IPS-NIHi11 (cell line): ENCODE measurements at regions not wholly inside any gene's neighbourhood (a gene's known extent, or its start where the extent isn't known, plus 50 kb on each side); places are given as distances from the start of the nearest gene placed in this dataset.

Source experiments
- DNase-seq: peaks from one replicate; pipeline ENCODE4 v3.0.0; 2012; ENCODE audit warnings: mixed read lengths, low spot score

DNA sequence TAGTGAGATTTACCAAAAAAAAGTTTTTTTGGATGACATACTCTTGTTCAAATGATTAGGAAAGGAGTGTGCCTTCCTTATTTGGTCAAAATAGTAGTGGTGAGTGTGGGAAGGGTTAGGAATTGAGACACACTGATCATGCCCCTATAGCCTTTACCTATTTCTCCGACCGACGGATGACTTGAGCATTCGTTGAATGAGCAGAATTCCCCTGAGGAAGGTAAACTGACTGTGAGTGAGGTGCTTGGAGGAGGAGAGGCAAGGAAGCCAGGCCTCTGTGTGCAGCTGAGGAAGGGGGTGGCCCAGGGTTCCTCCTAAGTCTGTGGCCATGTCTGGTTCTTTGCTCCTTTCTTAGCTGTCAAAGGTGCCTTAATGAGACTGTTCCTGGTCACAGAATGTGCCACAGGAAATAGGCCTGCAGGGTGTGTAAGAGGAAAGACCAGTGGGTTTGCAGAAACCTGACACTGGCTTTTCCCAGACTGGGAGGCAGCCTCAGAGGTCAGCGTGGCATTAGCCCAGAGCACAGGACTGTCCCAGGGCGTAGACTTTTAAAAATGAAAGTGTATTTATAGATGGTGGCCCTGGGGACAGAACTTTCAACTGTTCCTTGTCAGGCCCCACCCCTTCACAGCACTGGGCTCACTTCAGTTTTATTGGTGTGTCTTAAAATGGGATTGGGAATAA is 307.7 kb upstream of the C2CD4B start:
- peak; percentile 58 for DNase-seq

GRCh38 chr15:62474021-62474770 is 309.1 kb upstream of the C2CD4B start:
- no peak for DNase-seq

DNA sequence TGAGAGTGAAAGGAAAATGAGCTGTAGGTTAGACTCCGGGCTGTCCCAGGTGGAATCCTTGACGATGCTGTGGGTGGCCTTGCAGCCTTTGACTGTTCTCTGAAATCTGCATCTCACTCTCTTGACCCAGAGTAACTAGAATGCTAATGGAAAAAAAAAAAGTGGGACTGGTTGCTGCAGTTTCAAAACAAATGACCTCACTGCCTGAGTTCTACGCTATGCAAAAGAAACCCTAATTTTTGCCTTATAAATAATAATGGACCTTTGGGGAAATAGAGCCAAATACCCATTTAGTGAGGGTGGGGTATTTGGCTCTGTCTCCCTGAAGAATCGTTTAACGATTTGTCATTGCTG is 309.7 kb upstream of the C2CD4B start:
- DNase-seq, result peak; percentile 32

- DNase-seq, result no peak
Measured at GRCh38 chr15:62475591-62475990, 310.5 kb upstream of the C2CD4B start.

- no peak for DNase-seq
Measured at GRCh38 chr15:62476163-62476562, 311.1 kb upstream of the C2CD4B start.

DNA sequence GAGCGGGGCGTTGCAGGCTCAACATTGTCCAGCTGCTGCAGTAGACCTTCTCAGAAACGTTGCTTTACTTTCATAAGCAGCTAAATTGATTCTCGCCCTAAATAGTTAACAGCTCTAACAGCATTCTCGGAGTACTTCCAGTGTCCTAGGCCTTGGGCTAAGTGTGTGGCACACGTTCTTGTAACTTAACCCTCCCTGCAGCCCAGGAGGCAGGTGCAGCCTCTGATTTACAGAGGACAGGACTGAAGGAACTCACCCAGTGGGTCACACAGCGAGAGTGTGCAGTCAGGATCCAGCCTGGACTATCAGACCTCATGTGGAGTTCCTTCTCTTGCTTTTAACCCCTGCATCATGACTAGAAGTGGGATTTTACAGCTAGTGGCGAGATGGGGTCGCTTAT is 312.8 kb upstream of the C2CD4B start:
- DNase-seq, result no peak

GRCh38 chr15:62482785-62483429 is 317.8 kb upstream of the C2CD4B start:
- peak; percentile 75 for DNase-seq

DNA sequence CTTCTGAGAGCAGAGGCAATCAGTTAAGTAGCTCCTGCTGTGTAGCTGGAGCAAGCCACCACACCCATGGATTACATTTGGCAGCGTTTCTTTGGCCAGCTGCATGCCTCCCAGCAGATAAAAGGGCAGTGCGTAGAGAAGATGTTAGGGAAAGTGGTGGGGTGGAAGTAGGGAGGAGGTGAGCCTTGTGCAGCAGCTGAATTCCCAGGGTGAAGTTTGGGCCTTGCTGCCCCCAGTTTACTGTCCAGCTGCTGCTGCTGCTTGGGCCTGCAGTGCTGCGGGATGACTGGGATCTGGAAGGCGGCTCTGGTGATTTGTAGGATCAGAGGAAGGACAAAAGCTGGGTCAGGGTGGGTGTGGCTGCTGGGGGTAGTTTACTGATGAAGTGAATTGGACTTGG is 318.7 kb upstream of the C2CD4B start:
- DNase-seq, result no peak

DNA sequence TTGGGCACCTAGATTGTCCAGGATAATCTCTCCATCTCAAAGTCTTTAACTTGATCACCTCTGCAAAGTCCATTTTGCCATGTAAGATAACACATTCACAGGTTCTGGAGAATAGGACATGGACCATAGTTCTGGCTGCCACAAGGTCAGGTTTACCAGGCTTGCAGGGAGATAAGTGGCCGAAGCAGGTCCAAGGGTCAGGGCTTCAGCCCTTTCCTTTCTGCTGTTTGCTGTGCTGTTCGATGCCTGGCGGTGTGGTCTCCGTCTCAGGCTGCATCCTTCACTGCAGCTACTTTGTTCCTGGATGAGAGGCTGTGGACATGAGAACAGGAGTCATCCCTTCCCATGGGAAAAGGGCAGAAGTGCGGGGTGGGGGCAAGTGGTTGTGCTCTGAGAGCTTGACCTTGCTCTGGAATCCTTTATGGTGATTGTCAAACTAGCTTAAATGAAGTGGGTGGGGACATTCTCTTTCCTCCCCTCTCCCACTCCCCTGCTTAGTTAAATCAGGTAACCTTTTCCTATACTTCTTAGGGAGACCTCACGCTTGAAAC is 320.2 kb upstream of the C2CD4B start:
- DNase-seq, result no peak

DNA sequence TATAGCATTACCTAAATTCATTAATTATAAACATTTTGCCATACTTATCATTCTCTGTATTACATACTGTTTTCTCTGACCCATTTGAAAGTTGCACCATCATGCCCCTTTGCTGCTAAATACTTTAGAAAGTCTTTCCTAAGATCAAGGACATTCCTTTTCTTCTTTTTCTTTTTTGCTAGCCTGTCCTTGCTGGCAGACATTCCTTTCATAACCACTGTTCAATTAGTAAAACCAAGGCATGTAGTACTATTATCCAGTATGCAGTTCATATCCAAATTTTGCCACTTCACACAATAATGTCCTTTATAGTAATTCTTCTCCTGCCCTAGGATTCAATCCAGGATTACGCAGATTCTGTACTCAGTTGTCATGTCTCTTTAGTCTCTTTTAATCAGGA is 321.0 kb upstream of the C2CD4B start:
- no peak for DNase-seq

DNA sequence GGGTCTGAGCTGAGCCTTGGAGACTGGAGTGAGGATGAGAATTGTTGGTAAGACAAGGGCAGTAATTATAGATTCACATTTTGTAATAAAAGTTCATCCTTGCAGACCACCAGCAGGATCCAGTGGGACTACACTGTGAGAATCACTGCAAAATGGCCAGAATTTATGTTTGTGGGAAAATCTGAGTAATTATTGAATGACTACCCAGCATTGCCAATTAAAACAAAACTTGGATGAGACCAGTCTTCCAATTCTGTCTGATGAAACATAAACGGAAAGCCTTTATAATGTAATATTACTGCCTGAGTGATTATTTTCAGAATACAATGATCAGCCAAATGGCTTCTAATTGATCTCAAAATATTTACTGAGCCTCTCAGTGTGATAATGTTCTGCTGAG is 323.3 kb upstream of the C2CD4B start:
- no peak for DNase-seq

DNA sequence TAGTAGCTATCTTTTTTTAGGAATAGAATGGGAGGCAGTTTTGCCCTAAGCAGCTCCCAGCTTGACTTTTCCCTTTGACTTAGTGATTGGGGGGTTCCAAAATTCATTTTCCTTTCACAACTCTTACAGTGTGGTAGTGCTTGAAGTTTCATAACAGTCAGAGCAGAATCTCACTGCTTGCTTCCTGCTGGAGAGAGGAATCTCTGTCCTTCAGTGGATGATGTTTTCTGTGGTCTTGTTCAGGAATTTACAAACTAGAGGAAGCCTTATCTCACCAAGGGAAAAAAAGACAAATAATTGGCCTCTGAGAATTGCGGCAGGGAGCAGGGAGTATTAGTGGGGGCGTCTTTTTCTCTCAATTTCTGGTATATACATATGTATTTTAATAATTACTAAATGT is 326.6 kb upstream of the C2CD4B start:
- no peak for DNase-seq

GRCh38 chr15:62492900-62493299 is 327.8 kb upstream of the C2CD4B start:
- no peak for DNase-seq

DNA sequence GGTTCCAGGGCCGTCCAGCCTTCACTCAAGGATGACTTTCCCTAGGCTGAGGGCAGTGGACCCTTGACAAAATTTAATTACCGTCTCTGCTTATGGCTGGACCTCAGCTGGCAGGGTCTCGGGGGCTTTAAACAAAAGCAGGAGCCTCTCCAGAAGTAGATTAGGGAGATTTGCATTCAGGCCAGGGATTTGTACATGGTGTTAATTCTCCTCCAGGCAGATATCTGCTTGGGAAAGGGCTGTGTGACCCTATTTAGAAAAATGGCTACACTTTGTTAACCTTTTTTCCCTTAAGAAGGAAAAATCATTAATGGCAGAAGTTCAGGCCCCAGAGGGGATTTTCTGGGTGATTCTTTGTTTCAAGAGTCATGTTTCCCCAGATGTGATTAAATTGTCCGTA is 329.1 kb upstream of the C2CD4B start:
- DNase-seq, result no peak

- no peak for DNase-seq
Measured at GRCh38 chr15:62495670-62496614, 330.9 kb upstream of the C2CD4B start.

DNA sequence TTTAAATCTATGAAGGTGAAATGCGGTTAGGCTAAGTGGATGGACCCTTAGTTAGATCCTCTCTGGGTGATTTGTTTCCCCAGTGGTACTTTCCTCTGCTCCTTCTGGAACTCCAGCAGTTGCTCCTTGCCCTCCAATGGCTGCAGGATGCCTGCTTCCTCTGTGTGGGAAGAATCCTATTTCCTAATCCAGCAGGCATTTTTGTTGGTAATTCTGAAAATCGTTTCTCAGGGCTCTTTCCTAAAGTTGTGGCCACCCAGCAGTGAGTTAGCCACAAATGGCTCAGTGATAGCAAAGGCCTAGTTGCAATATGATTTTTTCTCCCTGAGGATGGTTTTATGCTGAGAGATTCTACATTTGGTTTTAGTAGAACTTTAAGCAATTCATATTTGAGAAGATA is 332.3 kb upstream of the C2CD4B start:
- no peak for DNase-seq

DNA sequence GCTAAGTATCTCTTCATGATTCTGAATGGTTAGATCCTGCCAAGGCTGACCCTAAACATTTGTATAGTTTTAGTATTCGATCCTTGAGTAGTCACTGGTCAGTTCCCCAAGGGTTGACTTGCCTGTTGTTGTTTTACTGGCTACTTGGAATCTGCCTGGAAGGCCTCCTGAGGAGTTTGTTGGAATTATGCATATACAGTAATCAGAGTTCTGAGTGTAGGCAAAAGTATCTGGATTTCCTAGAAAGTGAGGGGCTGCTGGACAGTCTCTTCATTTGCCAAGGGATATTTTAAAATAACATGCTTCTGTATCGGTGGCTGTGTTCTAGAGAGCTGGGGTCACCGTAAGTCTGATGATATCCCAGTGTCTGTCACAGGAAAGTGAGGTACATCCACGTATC is 333.2 kb upstream of the C2CD4B start:
- DNase-seq, result no peak

DNA sequence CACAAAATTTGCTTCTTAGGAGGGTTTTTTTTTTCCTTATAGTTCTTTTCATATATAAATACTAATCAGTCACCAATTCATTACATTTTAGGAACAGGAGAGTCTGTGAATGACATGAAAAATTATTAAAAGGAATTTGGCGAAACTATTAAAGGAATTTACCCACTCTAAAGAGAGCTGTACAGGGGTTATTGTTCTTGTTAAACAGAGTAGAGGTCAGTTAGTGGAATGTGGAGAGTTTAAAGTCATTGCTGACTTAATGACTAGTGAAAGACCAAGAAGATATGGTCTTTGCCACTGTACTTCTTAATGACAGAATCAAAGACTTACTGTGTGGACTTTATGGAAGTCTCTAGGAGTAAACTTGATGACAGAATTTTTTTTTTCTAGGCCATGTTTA is 333.6 kb upstream of the C2CD4B start:
- no peak for DNase-seq

DNA sequence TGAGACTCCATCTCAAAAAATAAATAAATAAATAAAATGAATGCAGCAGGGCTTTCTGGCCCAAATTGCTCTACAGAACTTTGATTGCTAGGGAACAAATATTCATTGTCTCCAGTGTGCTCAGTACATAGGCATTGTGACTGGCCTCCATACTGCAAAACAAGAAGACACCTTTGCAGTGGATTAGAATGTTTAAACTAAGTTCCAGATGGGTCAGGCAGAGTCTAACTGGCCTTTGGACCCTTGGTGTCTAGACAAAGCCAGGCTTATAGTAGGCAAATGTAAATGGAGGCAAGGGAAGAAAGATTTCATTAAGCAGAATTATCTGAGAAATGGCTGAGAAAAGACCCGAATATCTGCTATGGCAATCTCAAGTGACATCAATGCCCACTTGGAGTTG is 335.2 kb upstream of the C2CD4B start:
- no peak for DNase-seq

DNA sequence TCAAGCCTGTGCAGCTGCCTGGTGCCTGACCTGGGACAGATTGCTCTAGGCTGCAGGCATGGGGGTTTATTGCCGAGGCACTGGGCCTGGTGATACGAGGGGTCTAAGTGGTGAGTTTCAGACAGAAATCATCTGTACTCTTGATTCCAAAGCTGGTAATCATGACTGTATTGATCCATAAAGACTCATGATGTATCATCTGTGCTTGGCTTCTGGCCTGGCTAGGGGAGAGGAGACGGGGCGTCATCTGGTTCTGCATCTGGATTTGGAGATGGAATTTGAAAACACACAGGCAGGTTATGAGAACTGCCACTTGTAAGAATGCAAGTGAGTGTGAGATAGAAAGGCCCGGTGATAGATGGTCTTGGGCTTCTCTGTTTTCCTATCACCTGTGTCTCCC is 337.4 kb upstream of the C2CD4B start:
- no peak for DNase-seq

- DNase-seq, result no peak
Measured at GRCh38 chr15:62503451-62503850, 338.4 kb upstream of the C2CD4B start.

GRCh38 chr15:62505762-62506161 is 340.7 kb upstream of the C2CD4B start:
- no peak for DNase-seq
